Stimulated activated CD8-positive, alpha-beta memory T cell treated with anti-CD3 and anti-CD28 coated beads, Interleukin-15, amount 100 ng/mL, for 24 hours (primary cell): ENCODE measurements at regions not wholly inside any gene's neighbourhood (a gene's known extent, or its start where the extent isn't known, plus 50 kb on each side); places are given as distances from the start of the nearest gene placed in this dataset.

Source experiments
- DNase-seq: peaks from one replicate; pipeline ENCODE4 v3.0.0-alpha.2; 2020; ENCODE audit warnings: low read depth

DNA sequence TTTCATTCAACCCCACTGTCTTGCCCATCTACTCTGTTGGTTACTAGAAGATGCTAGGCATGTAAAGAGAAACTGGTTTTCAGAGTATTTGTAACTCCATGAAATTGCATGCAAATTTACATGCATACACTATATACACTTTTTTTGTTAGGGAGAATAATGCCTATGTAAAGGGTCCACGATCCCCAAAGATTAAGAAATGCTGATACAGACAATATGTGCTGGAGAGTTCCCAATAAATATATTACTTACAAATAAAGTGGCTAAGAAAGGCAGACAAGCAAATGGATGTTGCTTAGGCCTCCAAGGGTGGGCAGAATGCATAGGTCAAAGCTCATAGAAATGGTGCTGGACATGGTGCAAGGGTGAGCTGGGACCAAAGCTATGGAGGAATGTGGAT is 109.6 kb upstream of the NHSL1 start:
- no peak for DNase-seq

DNA sequence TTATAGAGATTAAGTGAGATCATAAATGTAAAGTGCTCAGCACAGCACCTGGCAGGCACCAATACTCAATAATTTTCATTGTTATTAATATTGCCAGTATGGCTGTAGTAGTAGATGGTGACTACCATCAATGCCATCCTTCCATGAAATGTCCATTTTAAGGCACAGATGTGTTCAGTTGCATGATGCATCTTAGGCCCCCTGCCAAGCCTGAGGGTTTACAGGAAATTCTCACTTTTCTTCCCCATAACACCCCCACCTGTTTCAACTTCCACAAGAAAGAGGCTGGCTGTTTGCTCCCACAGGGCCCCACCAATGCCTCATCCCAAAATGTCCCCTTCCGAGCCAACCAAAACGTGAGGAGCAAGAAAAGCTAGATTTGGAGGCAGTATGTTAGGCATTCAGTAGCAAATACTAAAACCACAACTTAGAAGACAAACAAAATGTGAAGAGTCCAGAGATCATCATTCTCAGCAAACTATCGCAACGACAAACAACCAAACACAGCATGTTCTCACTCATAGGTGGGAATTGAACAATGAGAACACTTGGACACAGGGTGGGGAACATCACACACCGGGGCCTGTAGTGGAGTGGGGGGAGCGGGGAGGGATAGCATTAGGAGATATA is 110.6 kb upstream of the NHSL1 start:
- no peak for DNase-seq

DNA sequence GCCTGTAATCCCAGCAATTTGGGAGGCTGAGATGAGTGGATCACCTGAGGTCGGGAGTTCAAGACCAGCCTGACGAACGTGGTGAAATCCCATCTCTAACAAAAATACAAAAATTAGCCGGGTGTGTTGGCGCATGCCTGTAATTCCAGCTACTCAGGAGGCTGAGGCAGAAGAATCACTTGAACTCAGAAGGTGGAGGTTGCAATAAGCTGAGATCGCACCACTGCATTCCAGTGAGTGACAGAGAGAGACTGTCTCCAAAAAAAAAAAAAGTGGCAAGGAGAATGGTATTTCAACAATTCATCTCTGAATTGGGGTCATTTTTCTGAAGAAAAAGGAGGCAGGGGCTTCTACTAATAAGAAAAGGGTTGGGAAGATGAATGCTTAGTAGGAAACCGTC is 111.5 kb upstream of the NHSL1 start:
- DNase-seq: no peak

DNA sequence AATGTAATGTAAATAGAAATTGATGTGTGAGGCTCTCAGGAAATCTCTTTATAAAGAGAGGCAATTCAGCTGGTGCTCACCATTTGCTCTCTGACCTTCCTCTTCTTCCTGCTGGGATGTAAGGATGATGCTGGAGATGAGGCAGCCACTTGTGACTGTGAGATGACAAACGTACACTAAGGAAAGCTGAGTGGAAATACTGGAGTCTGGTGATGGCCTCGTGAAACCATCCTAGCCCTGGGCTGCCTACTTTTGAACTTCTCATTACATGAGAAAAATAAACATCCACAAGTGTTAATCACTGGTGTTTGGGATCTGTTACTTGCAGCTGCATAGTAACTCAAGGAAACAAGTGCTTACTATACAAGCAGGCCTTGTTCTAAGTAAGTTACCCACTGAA is 114.9 kb upstream of the NHSL1 start:
- no peak for DNase-seq

DNA sequence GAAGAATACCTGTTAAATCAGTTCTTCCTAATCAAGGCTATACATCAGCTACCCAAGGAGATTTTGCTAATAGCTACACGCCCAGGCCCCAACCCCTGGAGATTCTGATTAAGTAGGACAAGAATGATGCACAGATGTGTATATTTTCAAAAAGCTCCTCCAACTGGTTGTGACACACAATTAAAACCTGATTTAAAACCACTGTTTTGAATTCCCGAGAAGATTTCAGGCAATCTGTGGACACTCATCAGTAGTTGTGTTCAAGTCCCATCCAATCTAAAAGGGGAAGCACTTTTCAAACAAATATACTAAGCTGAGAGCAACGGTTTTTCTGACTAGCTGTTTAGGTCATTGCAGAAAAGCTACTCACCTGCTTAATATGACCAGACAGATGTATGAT is 118.9 kb upstream of the NHSL1 start:
- DNase-seq: no peak

DNA sequence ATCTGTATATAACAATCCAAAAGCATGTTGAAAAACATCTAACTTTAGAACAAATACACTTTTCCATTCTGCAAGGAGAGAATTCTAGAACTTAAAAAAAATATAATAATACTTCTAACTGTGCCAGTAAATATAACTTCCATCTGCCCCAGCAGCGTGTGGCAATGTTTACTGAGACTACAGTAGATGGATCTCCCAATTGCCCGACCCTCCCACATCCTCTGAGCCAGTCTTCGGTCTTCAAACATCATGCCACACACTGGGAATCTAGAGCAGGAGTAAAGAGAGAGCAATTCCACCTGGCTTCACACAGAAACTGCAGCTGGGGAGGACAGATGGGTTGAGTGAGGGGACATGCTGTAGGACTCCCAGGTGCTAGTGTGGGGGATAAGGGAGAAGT is 121.3 kb upstream of the NHSL1 start:
- no peak for DNase-seq

DNA sequence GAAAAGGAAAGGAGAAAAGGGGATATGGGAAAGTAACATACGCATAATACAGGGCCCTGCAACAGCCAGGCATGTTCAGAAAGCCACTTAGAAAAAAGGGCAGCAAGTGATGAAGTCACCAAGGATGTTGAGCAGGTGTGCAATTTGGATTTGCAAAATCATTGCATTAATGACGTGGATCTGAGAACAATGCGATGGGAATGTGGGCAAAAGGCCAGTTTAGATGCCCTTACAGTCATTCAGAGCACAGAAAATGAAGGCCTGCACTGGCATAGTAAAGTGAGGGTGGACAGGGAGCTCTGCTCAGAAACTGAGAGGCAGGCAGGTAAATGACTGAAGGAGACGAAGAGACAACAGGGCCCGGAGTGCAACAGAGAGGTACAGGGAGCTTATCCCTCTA is 123.7 kb upstream of the NHSL1 start:
- no peak for DNase-seq

DNA sequence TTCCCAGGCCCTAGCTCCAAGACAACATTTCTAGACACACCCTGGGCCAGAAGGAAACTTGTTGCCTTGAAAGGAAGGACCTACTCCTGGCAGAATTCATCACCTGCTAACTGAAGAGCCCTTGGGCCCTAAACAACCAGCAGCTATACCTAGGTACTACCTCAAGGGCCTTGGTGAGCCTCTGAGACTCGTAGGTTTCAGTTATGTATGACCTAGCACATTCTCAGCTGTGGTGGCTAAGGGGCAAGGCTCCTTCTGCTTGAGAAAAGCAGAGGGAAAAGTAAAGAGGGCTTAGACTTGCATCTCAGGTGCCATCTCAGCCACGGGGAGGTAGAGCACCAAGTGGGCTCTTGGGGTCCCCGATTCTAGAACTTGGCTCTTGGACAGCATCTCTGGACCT is 132.3 kb upstream of the NHSL1 start:
- DNase-seq: no peak

DNA sequence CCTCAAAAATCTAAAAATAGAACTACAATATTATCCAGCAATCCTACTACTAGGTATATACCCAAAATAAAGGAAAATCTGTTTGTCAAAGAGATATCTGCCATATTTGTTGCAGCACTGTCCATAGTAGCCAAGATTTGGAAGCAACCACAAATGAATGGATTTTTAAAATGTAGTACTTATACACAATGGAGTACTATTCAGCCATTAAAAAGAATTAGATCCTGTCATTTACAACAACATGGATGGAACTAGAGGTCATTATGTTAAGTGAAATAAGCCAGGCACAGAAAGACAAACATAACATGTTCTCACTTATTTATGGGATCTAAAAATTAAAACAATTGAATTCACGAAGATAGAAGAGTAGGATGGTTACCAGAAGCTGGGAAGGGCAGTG is 135.7 kb upstream of the CCDC28A start:
- no peak for DNase-seq

DNA sequence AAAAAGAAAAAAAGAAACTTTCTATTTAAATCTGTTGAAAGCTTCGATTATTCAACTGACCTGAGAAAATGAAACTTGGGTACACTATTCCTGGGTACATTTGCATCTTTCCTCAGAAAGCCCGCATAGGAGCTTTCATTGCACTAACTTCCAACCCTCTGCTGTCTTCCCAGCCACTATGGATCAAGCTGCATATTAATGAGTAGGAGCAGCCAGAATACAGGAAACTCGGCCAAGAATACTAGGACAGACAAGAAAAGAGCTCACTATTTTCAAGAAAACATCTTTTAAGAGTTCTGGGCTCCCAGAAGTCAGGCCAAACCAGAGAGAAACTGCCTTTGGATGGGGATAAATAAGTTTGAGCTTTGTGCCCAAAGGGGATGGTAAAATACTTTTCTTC is 135.0 kb upstream of the CCDC28A start:
- DNase-seq: no peak

DNA sequence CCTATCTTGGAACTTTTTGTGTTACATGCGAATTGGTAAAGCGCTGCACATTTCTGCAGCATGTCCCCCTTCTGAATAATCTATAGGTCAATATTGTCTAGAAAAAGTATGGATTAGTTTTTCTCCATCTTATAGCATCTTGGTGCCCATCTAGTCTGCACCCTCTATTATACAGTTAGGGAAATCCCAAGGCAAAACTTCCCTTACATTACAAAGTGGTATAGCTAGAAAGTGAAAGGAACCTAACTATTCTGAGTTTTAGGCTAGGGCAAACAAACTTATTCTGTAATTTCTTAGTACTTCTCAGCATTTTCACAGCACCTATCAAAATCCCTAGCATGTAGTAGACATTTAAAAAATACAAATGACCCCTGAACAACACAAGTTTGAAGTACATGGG is 133.5 kb upstream of the CCDC28A start:
- DNase-seq: no peak

DNA sequence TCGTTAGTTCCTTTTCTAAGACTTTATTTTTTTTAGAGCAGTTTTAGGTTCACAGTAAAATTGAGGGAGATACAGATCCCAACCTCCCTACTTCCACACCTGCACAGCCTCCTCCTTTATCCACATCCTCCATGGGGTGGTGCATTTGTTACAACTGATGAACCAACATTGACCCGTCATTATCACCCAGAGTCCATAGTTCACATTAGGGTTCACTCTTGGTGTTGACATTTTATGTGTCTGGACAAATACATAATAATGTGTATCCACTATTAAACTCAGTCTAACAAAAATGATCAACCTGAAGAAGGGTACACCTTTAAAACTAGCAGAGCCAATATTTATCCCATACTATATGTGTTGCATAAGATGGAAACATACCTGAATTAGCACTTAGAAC is 130.4 kb upstream of the CCDC28A start:
- DNase-seq: no peak

DNA sequence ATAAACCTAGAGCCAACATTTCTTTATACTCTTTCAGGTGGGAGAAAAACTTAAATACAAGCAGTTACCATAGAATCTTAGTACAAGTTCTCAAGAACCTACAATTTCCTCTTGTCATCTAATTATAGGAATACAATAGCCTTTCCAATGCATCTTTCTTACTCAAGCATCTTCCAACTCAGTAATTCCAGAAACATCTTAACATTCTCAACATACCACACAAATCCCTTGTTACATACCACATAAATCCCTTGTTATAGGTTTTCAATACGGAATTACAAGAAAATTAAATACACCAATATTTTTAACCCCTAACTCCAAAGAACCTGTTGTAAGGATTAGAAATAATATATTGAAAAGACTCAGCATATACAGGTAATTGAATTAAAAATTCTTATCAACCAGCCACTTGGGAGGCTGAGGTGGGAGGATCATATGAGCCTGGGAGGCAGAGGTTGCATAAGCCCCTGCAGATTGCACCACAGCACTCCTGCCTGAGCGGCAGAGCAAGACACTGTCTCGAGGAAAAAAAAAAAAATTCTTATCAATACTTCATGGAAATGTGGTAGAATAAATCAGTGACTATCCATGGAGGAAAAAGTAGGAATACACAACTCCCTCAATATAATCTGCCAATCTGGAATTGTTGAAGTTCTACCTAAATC is 127.5 kb upstream of the CCDC28A start:
- DNase-seq: no peak

DNA sequence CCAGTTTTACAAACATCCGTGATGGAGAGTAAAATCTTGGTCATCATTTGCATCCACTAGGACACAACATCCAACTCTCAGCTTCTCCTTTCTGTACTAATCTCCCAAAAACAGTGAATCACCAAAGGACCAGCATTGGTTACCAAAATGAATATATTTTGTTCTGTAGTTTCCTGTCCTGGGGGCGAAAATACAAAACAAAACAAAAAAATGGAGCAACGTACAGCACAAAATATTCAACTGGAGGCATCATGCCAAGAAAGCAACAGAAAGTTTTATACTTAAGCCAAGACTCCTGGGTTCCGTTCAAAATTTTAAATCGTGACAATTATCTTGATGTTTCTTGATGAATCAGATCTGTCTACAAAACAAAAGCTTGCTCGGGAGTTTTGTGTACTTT is 126.6 kb upstream of the CCDC28A start:
- DNase-seq: no peak

DNA sequence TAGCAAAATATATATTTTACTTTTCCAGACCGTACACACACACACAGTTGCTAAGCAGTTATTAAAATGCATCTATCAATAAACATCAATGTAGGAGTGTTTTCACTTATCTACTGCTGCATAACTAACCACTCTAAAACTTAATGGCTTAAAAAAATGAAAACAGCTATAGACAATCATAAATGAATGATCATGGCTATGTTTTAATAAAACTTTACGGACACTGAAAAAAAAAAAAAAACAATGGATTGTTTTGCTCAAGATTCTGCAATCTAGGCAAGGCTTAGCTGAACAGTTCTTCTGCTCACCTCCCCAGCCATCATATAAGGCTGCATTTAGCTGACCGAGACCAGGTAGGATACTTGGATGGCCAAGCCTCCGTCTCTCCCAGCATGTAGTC is 125.4 kb upstream of the CCDC28A start:
- DNase-seq: no peak

DNA sequence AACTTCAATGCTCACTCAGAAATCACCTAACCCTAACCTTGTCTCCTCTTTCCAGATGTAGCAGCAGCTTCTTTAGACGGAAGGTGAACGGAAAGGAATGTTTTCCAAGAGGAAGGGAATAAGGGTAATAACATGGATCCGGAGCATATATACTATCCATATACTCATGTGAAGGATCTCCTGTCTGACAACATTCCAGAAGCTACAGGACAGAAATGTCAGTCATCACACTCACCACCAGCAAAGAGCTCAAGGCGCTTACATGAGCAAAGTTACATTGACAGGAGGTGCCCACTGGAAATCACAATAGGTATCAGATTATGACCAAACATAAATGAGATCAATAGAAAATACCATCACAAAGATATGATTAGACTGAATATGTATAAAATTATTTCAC is 122.1 kb upstream of the CCDC28A start:
- no peak for DNase-seq

DNA sequence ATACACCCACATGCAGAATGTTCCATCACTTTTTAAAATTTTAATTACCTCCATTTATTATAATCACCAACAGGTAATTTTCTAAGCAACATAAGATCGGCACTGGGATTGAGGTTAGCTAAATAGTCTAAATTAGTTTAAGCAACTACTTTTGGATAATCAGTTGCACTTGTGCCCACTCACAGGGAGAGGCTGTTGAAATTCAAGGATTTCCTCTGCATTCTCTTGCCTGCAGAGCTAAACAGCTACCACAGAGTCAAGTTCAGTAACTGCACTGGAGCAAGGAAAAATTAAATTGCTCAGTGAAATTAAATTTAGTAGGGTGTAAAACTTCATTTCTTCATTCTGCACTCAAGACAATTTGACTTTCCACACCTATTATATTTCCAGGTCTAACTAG is 120.7 kb upstream of the CCDC28A start:
- no peak for DNase-seq

DNA sequence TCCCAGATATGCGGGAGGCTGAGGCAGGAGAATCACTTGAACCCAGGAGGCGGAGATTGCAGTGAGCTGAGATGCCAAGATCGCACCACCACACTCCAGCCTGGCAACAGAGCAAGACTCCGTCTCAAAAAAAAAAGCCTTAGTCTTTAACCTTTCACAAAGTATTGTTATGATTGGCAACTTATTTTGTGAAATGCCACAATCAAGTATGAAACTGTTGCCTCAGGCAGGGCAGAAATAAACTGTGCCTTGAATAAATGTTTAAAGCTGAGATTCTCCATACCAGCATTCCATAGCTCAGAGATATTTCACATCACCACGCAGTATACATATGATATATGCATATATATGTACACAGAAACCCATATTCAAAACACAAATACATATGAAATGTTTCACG is 120.1 kb upstream of the CCDC28A start:
- no peak for DNase-seq

DNA sequence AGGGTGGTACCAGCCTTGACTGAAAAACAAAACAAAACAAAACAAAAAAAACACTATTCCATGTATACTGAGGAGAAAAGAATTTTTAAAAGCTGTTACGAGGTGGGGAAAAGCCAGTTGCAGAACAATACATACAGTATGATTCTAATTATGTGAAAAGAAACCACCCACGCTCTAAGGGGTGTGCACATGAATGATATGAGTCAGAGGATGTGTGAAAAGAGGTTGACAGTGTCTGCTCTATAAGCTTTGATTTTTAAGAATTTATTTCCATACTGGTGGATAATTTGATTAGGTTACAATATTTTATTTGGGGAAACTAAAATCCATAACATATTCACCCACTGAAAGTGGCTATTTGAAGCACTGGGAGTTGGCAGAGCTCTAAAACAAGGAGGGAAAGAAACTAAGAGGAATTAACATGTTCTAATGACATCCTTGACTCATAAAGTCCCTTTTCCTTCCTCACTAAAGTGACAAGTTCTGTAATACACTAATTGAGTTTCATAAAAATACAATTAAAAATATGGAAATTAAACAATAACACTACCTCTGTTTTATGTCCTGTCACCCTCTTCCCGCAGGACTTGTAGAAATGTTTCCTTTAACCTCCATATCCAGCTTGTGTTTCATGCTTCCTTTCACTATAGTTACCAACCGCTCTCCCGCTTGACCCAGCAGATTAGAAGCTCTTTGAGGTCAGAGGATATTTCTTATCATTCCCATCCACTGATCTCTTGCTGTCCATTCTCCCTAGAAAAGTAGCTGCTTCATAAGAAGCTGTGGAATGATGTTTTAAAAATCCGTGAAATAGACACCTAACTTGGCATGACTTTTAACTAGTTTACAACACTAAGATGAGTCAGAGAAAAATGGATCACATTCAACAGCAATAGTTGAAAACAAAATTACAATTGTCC is 118.6 kb upstream of the CCDC28A start:
- DNase-seq: no peak

DNA sequence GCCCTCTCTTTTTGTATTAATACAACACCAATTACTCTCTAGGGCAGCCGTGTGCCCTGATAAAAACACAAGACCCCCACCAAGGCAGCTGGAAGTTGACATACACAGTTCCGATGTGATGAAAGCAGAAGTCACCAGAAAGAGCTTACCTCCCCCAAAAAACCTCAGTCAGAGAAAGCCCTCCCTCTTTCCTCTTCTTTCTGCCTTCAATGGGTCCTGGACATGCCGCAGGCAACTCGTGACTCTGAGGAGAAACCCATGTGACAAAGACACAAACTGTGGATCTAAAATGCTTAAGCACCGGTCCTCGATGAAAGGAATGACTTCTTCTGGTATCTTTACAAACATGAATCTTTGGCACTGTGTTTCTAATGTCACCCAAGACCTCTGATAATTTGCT is 117.7 kb upstream of the CCDC28A start:
- no peak for DNase-seq

DNA sequence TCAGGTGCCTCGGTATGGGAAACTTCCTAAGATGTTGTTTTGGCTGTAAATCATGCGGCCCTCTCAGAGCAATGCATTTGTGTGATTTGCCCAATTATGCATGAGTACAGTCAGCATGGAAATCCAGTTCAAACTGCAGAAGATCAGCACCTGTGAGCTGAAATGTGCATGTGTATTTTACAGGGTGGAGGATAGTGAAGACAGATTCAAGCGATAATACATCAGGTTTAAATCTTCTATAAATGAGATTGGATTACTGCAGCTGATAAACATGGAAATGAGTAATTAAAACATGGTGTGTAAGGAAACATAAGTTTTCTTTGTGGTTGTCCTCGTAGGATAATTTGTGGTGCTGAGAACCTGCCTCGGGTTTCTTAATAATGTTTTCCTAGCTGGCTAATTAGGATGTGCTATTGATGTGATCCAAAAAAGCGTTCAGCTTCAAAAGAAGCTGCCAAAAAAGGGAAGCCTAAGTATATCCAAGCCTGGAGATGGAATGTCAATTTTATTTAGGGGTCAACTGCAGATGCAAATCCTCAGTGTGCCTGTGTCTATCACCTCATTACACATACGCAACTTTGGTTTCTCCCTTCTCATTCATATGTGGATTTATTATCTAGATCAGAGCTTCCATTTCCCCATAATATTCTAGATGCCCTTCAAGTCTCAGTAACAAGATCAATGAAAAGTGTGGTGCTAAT is 117.1 kb upstream of the CCDC28A start:
- no peak for DNase-seq

DNA sequence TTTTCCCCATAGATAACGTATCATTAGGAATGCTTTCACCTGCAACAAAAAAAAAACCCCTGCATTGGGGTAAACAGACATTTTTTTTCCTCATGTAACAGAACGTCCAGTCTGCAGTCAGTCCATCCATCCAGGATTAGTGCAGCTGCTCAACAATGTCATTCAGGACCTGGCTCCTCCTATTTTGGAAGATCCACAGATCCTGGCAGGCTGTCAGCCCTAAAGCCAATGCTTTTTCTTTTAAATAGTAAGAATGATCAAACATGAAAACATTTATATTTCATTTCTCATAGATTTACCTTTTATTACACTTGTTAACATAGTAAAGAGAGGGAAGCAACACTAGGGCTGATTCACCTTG is 116.5 kb upstream of the CCDC28A start:
- DNase-seq: no peak

DNA sequence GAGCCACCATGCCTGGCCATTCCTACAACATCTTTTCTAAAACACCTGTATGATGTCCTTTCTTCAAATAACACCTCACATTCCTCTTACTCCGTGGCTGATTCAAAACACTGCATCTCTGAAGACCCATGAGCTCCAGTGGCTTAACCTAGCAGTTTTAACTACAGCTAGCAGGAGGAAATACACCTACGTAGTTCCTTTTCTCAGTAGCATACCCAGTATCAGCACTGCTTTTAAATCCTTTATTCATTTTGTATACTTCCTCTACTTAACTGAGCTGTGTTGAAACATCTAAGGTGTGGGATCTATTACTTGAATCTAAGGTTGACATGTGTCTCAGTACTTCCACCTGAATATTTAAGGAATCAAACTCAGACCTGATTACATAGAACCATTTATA is 113.6 kb upstream of the CCDC28A start:
- no peak for DNase-seq
